Ovary (tissue), 7 donors: ENCODE measurements at regions not wholly inside any gene's neighbourhood (a gene's known extent, or its start where the extent isn't known, plus 50 kb on each side); places are given as distances from the start of the nearest gene placed in this dataset.

Experiments used
- DNase-seq, 5 donors: peaks; one replicate each; pipeline ENCODE4 v3.0.0-alpha.2; 2019 to 2020
- H3K27ac ChIP-seq, 2 donors: fragments of 200-600 bp; one replicate each; pipeline versions ENCODE4 v1.5.1 to v1.8.0; 2019 to 2022
- H3K27me3 ChIP-seq: fragments of 200-600 bp; one replicate; pipeline ENCODE4 v1.8.0; 2022
- H3K36me3 ChIP-seq: fragments of 200-600 bp; sonication (generic); one replicate; pipeline ENCODE4 v1.5.1; 2019
- H3K4me1 ChIP-seq: one replicate; pipeline ENCODE4 v1.8.1; 2013; ENCODE audit warnings: mild to moderate bottlenecking, moderate library complexity; ENCODE audit not compliant: insufficient read depth
- H3K4me3 ChIP-seq: fragments of 200-600 bp; sonication (generic); one replicate; pipeline ENCODE4 v1.5.1; 2017
- H3K9me3 ChIP-seq, 2 donors: fragments of 200-600 bp in 1 of 2; sonication (generic) in 1 of 2; one replicate each; pipeline versions ENCODE4 v1.5.1 to v1.8.1; 2013 to 2019; ENCODE audit warnings: mild to moderate bottlenecking in 1 of 2, moderate library complexity in 1 of 2
- EP300 ChIP-seq: sonication (generic); formaldehyde crosslinking; IDR thresholded peaks from one replicate; pipeline ENCODE4 v1.6.1; 2017; ENCODE audit warnings: antibody characterized with exemption
- POLR2A ChIP-seq: fragments of 450-650 bp; IDR thresholded peaks from one replicate; pipeline ENCODE4 v1.6.1; 2017; ENCODE audit warnings: antibody characterized with exemption, mild to moderate bottlenecking, moderate library complexity
- WGBS, 3 donors: extraction: QIAGEN DNeasy Blood & Tissue Kit in 1 of 3; methylation state at CpG; one replicate each; pipeline versions ENCODE4 v1.1.5 to v1.1.7; 2013 to 2017; 5-methylcytosine and 5-hydroxymethylcytosine counted together
- intact Hi-C, 4 donors: fragments of 100-400 bp; cut with DNase I; formaldehyde crosslinking; loops; one replicate each; pipeline versions ENCODE4 v1.11.0 to v1.15.1; 2022 to 2023
- TF ChIP-seq, protein P1 (sequence below), 3 donors: fragments of 450-650 bp in 2 of 3; fragments of 200-600 bp in 1 of 3; IDR thresholded peaks; one replicate each; pipeline versions ENCODE4 v1.5.1 to v1.8.0; 2016 to 2022; ENCODE audit warnings: antibody characterized with exemption in 3 of 3, mild to moderate bottlenecking in 1 of 3
- donor health status: DM: no; HTN: no; CAD: no; lungs with moderate emphysema.
- donor health status: DM: no; HTN: no; CAD: no.
- donor health status: Bipolar disorder and iron deficiency.
- donor health status: DM: no; HTN: no; CAD: no.
- donor health status: DM: yes; HTN: yes; CAD: no.

- no peak for DNase-seq
- peaks cover 2% of the 10 kb centered on the region for H3K4me1 ChIP-seq
- H3K27me3 ChIP-seq: no peaks in the 10 kb centered on the region
- no peak overlapping the region for H3K27ac ChIP-seq
- H3K9me3 ChIP-seq: no peaks in the 10 kb centered on the region
- H3K4me3 ChIP-seq: no peak overlapping the region
- TF ChIP-seq POLR2A: no peak
- TF ChIP-seq EP300: no peak
- TF ChIP-seq, protein P1, sequence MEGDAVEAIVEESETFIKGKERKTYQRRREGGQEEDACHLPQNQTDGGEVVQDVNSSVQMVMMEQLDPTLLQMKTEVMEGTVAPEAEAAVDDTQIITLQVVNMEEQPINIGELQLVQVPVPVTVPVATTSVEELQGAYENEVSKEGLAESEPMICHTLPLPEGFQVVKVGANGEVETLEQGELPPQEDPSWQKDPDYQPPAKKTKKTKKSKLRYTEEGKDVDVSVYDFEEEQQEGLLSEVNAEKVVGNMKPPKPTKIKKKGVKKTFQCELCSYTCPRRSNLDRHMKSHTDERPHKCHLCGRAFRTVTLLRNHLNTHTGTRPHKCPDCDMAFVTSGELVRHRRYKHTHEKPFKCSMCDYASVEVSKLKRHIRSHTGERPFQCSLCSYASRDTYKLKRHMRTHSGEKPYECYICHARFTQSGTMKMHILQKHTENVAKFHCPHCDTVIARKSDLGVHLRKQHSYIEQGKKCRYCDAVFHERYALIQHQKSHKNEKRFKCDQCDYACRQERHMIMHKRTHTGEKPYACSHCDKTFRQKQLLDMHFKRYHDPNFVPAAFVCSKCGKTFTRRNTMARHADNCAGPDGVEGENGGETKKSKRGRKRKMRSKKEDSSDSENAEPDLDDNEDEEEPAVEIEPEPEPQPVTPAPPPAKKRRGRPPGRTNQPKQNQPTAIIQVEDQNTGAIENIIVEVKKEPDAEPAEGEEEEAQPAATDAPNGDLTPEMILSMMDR (IDR thresholded peaks at IDR 0.05): no peak
- no peaks in the 10 kb centered on the region for H3K36me3 ChIP-seq
- WGBS, 3 donors: 54 to 62% (median 58%) methylated on average over 12 of the region's 12 CpGs
- intact Hi-C loops: no loop called here
These were observed 250.1 kb upstream of the RPL38 start for GRCh38 chr17:73953206-73954033.

- Histone ChIP-seq H3K9me3 (no peaks in the 10 kb centered on the region), H3K27ac (no peak overlapping the region), H3K27me3 (no peaks in the 10 kb centered on the region), H3K4me3 (no peak overlapping the region), H3K4me1 (peaks cover 2% of the 10 kb centered on the region), H3K36me3 (no peaks in the 10 kb centered on the region)
- TF ChIP-seq EP300 (no peak), POLR2A (no peak)
- TF ChIP-seq, protein P1 (IDR thresholded peaks at IDR 0.05): no peak
- no peak for DNase-seq
- intact Hi-C loops: no loop called here
- WGBS, 3 donors: 73 to 79% (median 75%) methylated on average over 5 of the region's 5 CpGs
These were observed 248.5 kb upstream of the RPL38 start for GRCh38 chr17:73954951-73955350.

GRCh38 chr17:73955616-73956015 lies 247.9 kb upstream of the RPL38 start:
- Histone ChIP-seq H3K27me3 (no peaks in the 10 kb centered on the region), H3K4me1 (peaks cover 2% of the 10 kb centered on the region), H3K9me3 (no peaks in the 10 kb centered on the region), H3K4me3 (no peak overlapping the region), H3K36me3 (no peaks in the 10 kb centered on the region), H3K27ac (no peak overlapping the region)
- intact Hi-C loops: no loop called here
- 74 to 85% (median 74%) methylated on average over 5 of the region's 5 CpGs for WGBS, 3 donors
- no peak for DNase-seq
- TF ChIP-seq, protein P1 (IDR thresholded peaks at IDR 0.05): no peak
- TF ChIP-seq EP300 (no peak), POLR2A (no peak)

GRCh38 chr17:73956169-73956568 lies 247.3 kb upstream of the RPL38 start:
- no peak for DNase-seq
- Histone ChIP-seq H3K4me1 (peaks cover 2% of the 10 kb centered on the region), H3K4me3 (no peak overlapping the region), H3K27ac (no peak overlapping the region), H3K36me3 (no peaks in the 10 kb centered on the region), H3K27me3 (no peaks in the 10 kb centered on the region), H3K9me3 (no peaks in the 10 kb centered on the region)
- WGBS, 3 donors: 68 to 85% (median 81%) methylated on average over 1 of the region's 1 CpG
- intact Hi-C loops: no loop called here
- TF ChIP-seq, protein P1 (IDR thresholded peaks at IDR 0.05): no peak
- TF ChIP-seq POLR2A: no peak
- TF ChIP-seq EP300: no peak
